Brain microvascular endothelial cell (primary cell): ENCODE measurements at regions not wholly inside any gene's neighbourhood (a gene's known extent, or its start where the extent isn't known, plus 50 kb on each side); places are given as distances from the start of the nearest gene placed in this dataset.

Source experiments
- DNase-seq: peaks from one replicate; pipeline ENCODE4 v3.0.0-alpha.2; 2020
- H3K27ac ChIP-seq: fragments of 250-450 bp; sonication (Bioruptor Pico); 2 replicates; pipeline ENCODE4 v1.5.1; 2020; ENCODE audit warnings: mild to moderate bottlenecking, moderate library complexity
- H3K27me3 ChIP-seq: fragments of 250-450 bp; sonication (Bioruptor Pico); replicated peaks from 2 replicates; pipeline ENCODE4 v1.5.1; 2020; ENCODE audit warnings: mild to moderate bottlenecking
- H3K36me3 ChIP-seq: fragments of 250-450 bp; sonication (Bioruptor Pico); replicated peaks from 2 replicates; pipeline ENCODE4 v1.5.1; 2020; ENCODE audit warnings: mild to moderate bottlenecking
- H3K4me3 ChIP-seq: 2 replicates; pipeline ENCODE4 v1.5.1; 2011; ENCODE audit warnings: low read depth, mild to moderate bottlenecking, control low read depth, low read length, moderate library complexity
- in situ Hi-C: cut with HindIII; loops from 2 replicates; pipeline ENCODE4 v1.10.0; 2017; ENCODE audit warnings: low sequenced_read_pairs, low pct_ligation_motif_present
- TF ChIP-seq, protein P1 (sequence below): IDR thresholded peaks from 2 replicates; pipeline ENCODE4 v1.5.1; 2011; ENCODE audit warnings: low read depth, mild to moderate bottlenecking, moderate library complexity, low read length, control low read depth, inconsistent platforms; ENCODE audit errors: missing control alignments

DNA sequence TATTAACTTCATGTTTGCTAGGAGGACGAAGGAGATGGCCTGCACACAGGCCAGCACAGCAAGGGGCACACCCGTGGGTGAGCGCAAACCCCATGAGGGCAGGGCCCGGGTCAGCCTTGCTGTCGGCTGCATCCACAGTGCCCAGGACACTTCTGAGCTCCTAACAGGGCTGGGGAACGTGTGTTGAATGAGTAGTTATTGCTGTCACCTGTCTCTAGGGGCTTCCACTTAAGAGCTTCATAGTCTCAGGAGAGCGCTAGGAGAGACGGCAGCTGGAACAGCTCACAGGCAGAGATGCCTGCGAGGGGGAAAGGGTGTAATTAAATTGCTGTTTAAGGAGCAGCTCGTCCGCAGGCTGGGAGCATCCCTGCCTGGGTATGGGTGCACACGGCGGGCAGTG is 91.4 kb upstream of the NEURL1B start:
- Histone ChIP-seq H3K27me3 (peaks cover 3% of the 10 kb centered on the region), H3K36me3 (no peaks in the 10 kb centered on the region), H3K4me3 (no peak overlapping the region), H3K27ac (no peak overlapping the region)
- TF ChIP-seq, protein P1, sequence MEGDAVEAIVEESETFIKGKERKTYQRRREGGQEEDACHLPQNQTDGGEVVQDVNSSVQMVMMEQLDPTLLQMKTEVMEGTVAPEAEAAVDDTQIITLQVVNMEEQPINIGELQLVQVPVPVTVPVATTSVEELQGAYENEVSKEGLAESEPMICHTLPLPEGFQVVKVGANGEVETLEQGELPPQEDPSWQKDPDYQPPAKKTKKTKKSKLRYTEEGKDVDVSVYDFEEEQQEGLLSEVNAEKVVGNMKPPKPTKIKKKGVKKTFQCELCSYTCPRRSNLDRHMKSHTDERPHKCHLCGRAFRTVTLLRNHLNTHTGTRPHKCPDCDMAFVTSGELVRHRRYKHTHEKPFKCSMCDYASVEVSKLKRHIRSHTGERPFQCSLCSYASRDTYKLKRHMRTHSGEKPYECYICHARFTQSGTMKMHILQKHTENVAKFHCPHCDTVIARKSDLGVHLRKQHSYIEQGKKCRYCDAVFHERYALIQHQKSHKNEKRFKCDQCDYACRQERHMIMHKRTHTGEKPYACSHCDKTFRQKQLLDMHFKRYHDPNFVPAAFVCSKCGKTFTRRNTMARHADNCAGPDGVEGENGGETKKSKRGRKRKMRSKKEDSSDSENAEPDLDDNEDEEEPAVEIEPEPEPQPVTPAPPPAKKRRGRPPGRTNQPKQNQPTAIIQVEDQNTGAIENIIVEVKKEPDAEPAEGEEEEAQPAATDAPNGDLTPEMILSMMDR, result no peak
- in situ Hi-C loops, result no loop called here
- DNase-seq, result no peak

DNA sequence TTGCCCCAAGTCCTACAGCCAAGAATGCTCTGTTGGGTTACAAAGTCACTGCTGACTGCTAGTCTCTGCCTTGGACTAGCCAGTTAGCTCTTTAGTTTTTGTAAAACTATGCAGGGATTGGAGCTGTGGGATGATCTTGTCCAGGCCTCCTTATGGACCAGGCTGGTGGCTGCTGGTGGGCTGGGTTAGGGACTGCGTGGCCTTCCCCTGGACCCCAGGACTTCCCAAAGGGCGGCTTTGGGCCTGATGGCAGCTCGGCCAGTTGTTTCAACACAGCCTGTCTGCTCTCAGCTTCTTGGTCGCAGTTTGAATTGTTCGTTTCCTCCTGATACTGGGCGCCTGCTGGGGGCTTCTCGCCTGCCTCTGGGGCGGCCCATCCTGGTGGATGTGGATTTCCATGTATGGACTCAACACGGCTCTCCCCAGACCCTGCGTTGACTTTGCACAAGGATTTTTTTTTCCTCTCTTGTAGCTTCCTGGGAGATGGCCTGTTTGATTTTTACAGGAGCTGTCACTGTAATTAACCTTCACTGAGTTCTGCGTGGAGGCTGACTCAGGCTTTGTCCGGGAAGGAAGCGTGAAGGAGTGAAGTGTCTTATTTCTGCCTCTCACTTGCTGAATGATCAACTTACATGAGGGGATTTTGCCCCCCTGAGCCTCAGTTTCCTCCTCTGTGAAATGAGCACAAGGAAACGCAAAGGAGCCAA is 91.9 kb upstream of the NEURL1B start:
- H3K36me3 ChIP-seq, result no peaks in the 10 kb centered on the region
- H3K4me3 ChIP-seq, result no peak overlapping the region
- no peak for DNase-seq
- H3K27ac ChIP-seq, result no peak overlapping the region
- in situ Hi-C loops, result no loop called here
- H3K27me3 ChIP-seq, result peaks cover 3% of the 10 kb centered on the region
- TF ChIP-seq, protein P1, result no peak

DNA sequence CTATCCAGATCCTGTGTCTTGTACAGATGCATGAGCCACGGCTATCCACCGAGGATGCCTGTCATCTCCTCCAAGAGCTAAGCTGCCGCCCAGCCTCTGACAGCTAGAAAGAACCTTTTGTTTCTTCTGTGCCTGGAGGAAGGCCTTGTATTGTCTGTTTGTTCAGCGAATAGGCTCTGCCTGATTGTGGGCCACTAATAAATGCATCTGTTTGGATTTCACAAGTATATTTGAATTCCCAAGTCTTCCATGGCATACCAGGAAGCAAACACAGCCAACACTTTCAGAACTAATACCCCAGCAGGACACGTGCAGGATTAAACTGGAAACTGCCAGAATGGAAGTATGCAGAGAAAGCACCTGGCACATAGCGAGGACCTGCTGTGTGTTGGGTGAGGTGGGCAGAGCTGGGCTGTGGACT is 92.7 kb upstream of the NEURL1B start:
- no peaks in the 10 kb centered on the region for H3K36me3 ChIP-seq
- DNase-seq, result no peak
- no peak overlapping the region for H3K27ac ChIP-seq
- TF ChIP-seq, protein P1, result no peak
- in situ Hi-C loops, result no loop called here
- H3K27me3 ChIP-seq, result peaks cover 3% of the 10 kb centered on the region
- H3K4me3 ChIP-seq, result no peak overlapping the region

DNA sequence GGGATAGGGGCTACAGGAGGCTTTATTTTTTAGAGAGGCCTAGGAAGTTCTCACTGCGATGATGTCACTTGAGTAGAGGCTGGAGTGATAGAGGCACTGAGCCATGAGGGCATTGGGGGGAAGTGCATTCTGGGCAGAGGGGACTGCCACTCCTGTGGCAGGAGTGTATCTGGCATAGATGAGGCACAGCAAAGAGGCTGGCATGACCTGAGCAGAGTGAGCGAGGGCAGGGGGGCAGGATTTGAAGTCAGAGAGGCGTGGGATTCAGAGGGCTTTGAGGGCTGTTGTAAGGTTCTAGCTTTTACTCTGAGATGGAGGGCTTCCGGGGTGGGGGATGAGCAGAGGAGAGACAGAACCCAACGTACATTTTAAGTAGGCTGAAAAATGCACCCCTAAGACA is 91.9 kb upstream of the SH3PXD2B start:
- no peak for DNase-seq
- in situ Hi-C loops, result no loop called here
- peaks cover 3% of the 10 kb centered on the region for H3K27me3 ChIP-seq
- no peaks in the 10 kb centered on the region for H3K36me3 ChIP-seq
- H3K27ac ChIP-seq, result no peak overlapping the region
- no peak overlapping the region for H3K4me3 ChIP-seq
- TF ChIP-seq, protein P1, result no peak

DNA sequence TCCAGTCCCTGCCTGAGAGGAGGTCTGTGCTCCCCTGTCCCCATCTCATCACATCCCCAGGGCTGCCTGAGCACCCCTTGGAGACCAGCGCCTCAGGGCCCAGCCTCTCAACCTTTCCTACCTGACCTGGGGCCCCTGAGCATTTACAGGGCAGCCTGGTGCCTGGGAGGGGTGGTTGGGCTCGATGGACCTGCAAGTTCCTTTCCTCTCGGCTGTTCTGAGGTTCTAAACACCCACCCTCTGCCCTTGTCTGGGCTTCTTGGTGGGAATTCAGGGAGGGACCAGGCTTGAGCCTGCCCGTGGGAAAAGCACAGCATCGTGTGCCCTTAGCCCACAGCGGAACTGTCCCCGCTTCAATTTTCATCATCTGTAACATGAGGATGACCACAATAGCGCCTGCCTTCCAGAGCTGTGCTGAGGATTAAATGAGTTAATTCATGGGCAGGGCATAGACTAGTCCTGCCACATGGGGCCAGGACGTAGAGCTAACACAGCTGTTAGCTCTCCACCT is 91.0 kb upstream of the SH3PXD2B start:
- Histone ChIP-seq H3K4me3 (no peak overlapping the region), H3K27ac (no peak overlapping the region), H3K27me3 (peaks cover 3% of the 10 kb centered on the region), H3K36me3 (no peaks in the 10 kb centered on the region)
- TF ChIP-seq, protein P1, result no peak
- no peak for DNase-seq
- in situ Hi-C loops, result no loop called here
